ENCODE measurements at regions not wholly inside any gene's neighbourhood (a gene's known extent, or its start where the extent isn't known, plus 50 kb on each side); places are given as distances from the start of the nearest gene placed in this dataset.
"Not testable (repeated sequence)": the region's sequence is repeated elsewhere in the genome, so short reads cannot be mapped to it uniquely, and the experiment has no call there.

GRCh38 chrX:143304025-143304424 is 213.2 kb downstream of the SPANXN3 start:
- H3K9me3 ChIP-seq (ENCODE audit: control insufficient read depth, low read length, poor library complexity, severe bottlenecking) = no peaks in the 10 kb centered on the region
- no peaks in the 10 kb centered on the region for H3K27me3 Mint-ChIP-seq
- ATAC-seq (no peak), DNase-seq (no peak)
- H3K4me3 Mint-ChIP-seq = no peak overlapping the region
- no peak overlapping the region for H3K27ac Mint-ChIP-seq
- H3K4me1 Mint-ChIP-seq = no peaks in the 10 kb centered on the region
- H3K36me3 Mint-ChIP-seq (ENCODE audit: low read depth) = no peaks in the 10 kb centered on the region

- H3K4me3 Mint-ChIP-seq = no peak overlapping the region
- ATAC-seq = no peak
- H3K9me3 ChIP-seq (ENCODE audit: control insufficient read depth, low read length, poor library complexity, severe bottlenecking) = peaks cover 2% of the 10 kb centered on the region
- H3K27me3 Mint-ChIP-seq = no peaks in the 10 kb centered on the region
- H3K4me1 Mint-ChIP-seq = no peaks in the 10 kb centered on the region
- H3K27ac Mint-ChIP-seq = no peak overlapping the region
- DNase-seq = no peak
- H3K36me3 Mint-ChIP-seq (ENCODE audit: low read depth) = no peaks in the 10 kb centered on the region
These were observed 218.5 kb downstream of the SPANXN3 start for GRCh38 chrX:143298663-143299241.

GRCh38 chrX:143296521-143296920 is 220.8 kb downstream of the SPANXN3 start:
- no peaks in the 10 kb centered on the region for H3K27me3 Mint-ChIP-seq
- no peak for ATAC-seq
- DNase-seq = no peak
- no peak overlapping the region for H3K4me3 Mint-ChIP-seq
- H3K36me3 Mint-ChIP-seq (ENCODE audit: low read depth) = no peaks in the 10 kb centered on the region
- no peak overlapping the region for H3K27ac Mint-ChIP-seq
- no peaks in the 10 kb centered on the region for H3K4me1 Mint-ChIP-seq
- H3K9me3 ChIP-seq (ENCODE audit: control insufficient read depth, low read length, poor library complexity, severe bottlenecking) = peaks cover 2% of the 10 kb centered on the region

- no peak overlapping the region for H3K4me3 Mint-ChIP-seq
These were observed 230.0 kb downstream of the SPANXN3 start for GRCh38 chrX:143287236-143287635.

GRCh38 chrX:143270317-143270716 is 244.6 kb downstream of the SPANXN4 start:
- H3K4me3 Mint-ChIP-seq = no peak overlapping the region
- H3K4me1 Mint-ChIP-seq = no peaks in the 10 kb centered on the region
- no peak for DNase-seq
- H3K36me3 Mint-ChIP-seq (ENCODE audit: low read depth) = no peaks in the 10 kb centered on the region
- no peak overlapping the region for H3K27ac Mint-ChIP-seq
- no peaks in the 10 kb centered on the region for H3K27me3 Mint-ChIP-seq
- ATAC-seq = no peak
- no peaks in the 10 kb centered on the region for H3K9me3 ChIP-seq (ENCODE audit: control insufficient read depth, low read length, poor library complexity, severe bottlenecking)

More at GRCh38 chrX:143287236-143287635, 230.0 kb downstream of the SPANXN3 start:
- ATAC-seq (no peak), DNase-seq (no peak)
- Mint-ChIP-seq H3K36me3 (ENCODE audit: low read depth) (no peaks in the 10 kb centered on the region), H3K27ac (no peak overlapping the region), H3K4me1 (no peaks in the 10 kb centered on the region), H3K27me3 (no peaks in the 10 kb centered on the region)
- H3K9me3 ChIP-seq (ENCODE audit: control insufficient read depth, low read length, poor library complexity, severe bottlenecking) = no peaks in the 10 kb centered on the region

GRCh38 chrX:143244593-143244992 is 218.9 kb downstream of the SPANXN4 start:
- DNase-seq; H3K9me3 ChIP-seq (ENCODE audit: control insufficient read depth, low read length, poor library complexity, severe bottlenecking); H3K4me3 Mint-ChIP-seq; ATAC-seq; H3K27ac Mint-ChIP-seq; H3K27me3 Mint-ChIP-seq; H3K4me1 Mint-ChIP-seq; H3K36me3 Mint-ChIP-seq (ENCODE audit: low read depth): not testable (repeated sequence)

GRCh38 chrX:143240658-143241057 is 214.9 kb downstream of the SPANXN4 start:
- no peak for DNase-seq
- Mint-ChIP-seq H3K27me3 (no peaks in the 10 kb centered on the region), H3K4me1 (no peaks in the 10 kb centered on the region), H3K36me3 (ENCODE audit: low read depth) (no peaks in the 10 kb centered on the region), H3K27ac (no peak overlapping the region), H3K4me3 (no peak overlapping the region)
- ATAC-seq = no peak
- H3K9me3 ChIP-seq (ENCODE audit: control insufficient read depth, low read length, poor library complexity, severe bottlenecking) = no peaks in the 10 kb centered on the region

GRCh38 chrX:143231492-143231891 is 205.8 kb downstream of the SPANXN4 start:
- ATAC-seq (no peak), DNase-seq (no peak)
- no peaks in the 10 kb centered on the region for H3K9me3 ChIP-seq (ENCODE audit: control insufficient read depth, low read length, poor library complexity, severe bottlenecking)
- Mint-ChIP-seq H3K4me1 (no peaks in the 10 kb centered on the region), H3K4me3 (no peak overlapping the region), H3K27me3 (no peaks in the 10 kb centered on the region), H3K36me3 (ENCODE audit: low read depth) (no peaks in the 10 kb centered on the region), H3K27ac (no peak overlapping the region)

GRCh38 chrX:143228600-143228999 is 202.9 kb downstream of the SPANXN4 start:
- DNase-seq; H3K4me1 Mint-ChIP-seq; H3K9me3 ChIP-seq (ENCODE audit: control insufficient read depth, low read length, poor library complexity, severe bottlenecking); H3K36me3 Mint-ChIP-seq (ENCODE audit: low read depth); H3K4me3 Mint-ChIP-seq; H3K27me3 Mint-ChIP-seq; H3K27ac Mint-ChIP-seq; ATAC-seq: not testable (repeated sequence)

GRCh38 chrX:143206966-143207365 is 181.2 kb downstream of the SPANXN4 start:
- H3K4me3 Mint-ChIP-seq = no peak overlapping the region
- no peaks in the 10 kb centered on the region for H3K4me1 Mint-ChIP-seq
- no peak overlapping the region for H3K27ac Mint-ChIP-seq

GRCh38 chrX:143171703-143172102 is 146.0 kb downstream of the SPANXN4 start:
- Mint-ChIP-seq H3K27me3 (no peaks in the 10 kb centered on the region), H3K4me1 (no peaks in the 10 kb centered on the region), H3K27ac (no peak overlapping the region), H3K4me3 (no peak overlapping the region), H3K36me3 (ENCODE audit: low read depth) (no peaks in the 10 kb centered on the region)
- DNase-seq (no peak), ATAC-seq (no peak)
- H3K9me3 ChIP-seq (ENCODE audit: control insufficient read depth, low read length, poor library complexity, severe bottlenecking) = no peaks in the 10 kb centered on the region

More at GRCh38 chrX:143206966-143207365, 181.2 kb downstream of the SPANXN4 start:
- Mint-ChIP-seq H3K27me3 (no peaks in the 10 kb centered on the region), H3K36me3 (ENCODE audit: low read depth) (no peaks in the 10 kb centered on the region)
- DNase-seq = no peak
- H3K9me3 ChIP-seq (ENCODE audit: control insufficient read depth, low read length, poor library complexity, severe bottlenecking) = no peaks in the 10 kb centered on the region
- no peak for ATAC-seq

- ATAC-seq (no peak), DNase-seq (no peak)
- H3K27me3 Mint-ChIP-seq = no peaks in the 10 kb centered on the region
- H3K4me3 Mint-ChIP-seq = no peak overlapping the region
- H3K9me3 ChIP-seq (ENCODE audit: control insufficient read depth, low read length, poor library complexity, severe bottlenecking) = no peaks in the 10 kb centered on the region
- no peaks in the 10 kb centered on the region for H3K36me3 Mint-ChIP-seq (ENCODE audit: low read depth)
- no peaks in the 10 kb centered on the region for H3K4me1 Mint-ChIP-seq
- H3K27ac Mint-ChIP-seq = no peak overlapping the region
These were observed 140.1 kb downstream of the SPANXN4 start for GRCh38 chrX:143165778-143166177.

- ATAC-seq (no peak), DNase-seq (no peak)
- Mint-ChIP-seq H3K27ac (no peak overlapping the region), H3K27me3 (no peaks in the 10 kb centered on the region), H3K4me1 (no peaks in the 10 kb centered on the region), H3K36me3 (ENCODE audit: low read depth) (no peaks in the 10 kb centered on the region), H3K4me3 (no peak overlapping the region)
- no peaks in the 10 kb centered on the region for H3K9me3 ChIP-seq (ENCODE audit: control insufficient read depth, low read length, poor library complexity, severe bottlenecking)
These were observed 114.0 kb downstream of the SPANXN4 start for GRCh38 chrX:143139681-143140080.

GRCh38 chrX:143121477-143121876 is 95.7 kb downstream of the SPANXN4 start:
- H3K9me3 ChIP-seq (ENCODE audit: control insufficient read depth, low read length, poor library complexity, severe bottlenecking) = no peaks in the 10 kb centered on the region
- H3K36me3 Mint-ChIP-seq (ENCODE audit: low read depth) = no peaks in the 10 kb centered on the region
- no peaks in the 10 kb centered on the region for H3K4me1 Mint-ChIP-seq
- ATAC-seq = no peak
- DNase-seq = no peak
- H3K4me3 Mint-ChIP-seq = no peak overlapping the region
- no peaks in the 10 kb centered on the region for H3K27me3 Mint-ChIP-seq
- H3K27ac Mint-ChIP-seq = no peak overlapping the region

Data from T-helper 17 cell (primary cell).